HG02759 (cell line): ENCODE measurements at regions not wholly inside any gene's neighbourhood (a gene's known extent, or its start where the extent isn't known, plus 50 kb on each side); places are given as distances from the start of the nearest gene placed in this dataset.
"Not testable (repeated sequence)": the region's sequence is repeated elsewhere in the genome, so short reads cannot be mapped to it uniquely, and the experiment has no call there.

Source experiments
- ATAC-seq: cut with Tn5 transposase; IDR thresholded peaks from one replicate; pipeline ENCODE4 v1.9.1; 2021; ENCODE audit warnings: mild to moderate bottlenecking, moderate library complexity; ENCODE audit not compliant: unreplicated experiment

DNA sequence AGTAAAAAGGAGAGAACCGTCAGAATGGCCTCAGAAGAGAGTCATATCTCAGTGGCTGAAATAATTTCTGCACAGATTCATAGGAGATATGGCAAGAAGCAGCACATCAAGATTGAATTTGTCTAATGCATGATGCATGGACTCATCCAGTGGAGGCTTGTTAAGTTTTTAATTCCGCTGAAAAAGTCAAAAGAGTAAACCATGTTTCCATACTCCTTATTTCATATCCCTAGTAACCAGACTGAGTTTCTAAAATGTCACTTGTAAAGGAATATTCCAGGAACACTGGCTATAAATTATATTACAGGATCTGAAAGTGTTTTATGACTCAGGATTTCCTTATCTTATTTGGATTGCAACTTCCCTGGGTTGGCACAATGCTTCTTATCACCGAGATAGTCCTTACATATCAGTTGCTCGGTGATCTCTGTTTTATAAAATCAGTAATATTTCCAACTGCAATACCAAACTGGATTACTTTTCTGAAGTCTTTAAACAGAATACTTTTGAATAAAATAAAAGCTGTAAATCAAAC lies 180.2 kb upstream of the TSC22D1 start:
- ATAC-seq, result no peak

DNA sequence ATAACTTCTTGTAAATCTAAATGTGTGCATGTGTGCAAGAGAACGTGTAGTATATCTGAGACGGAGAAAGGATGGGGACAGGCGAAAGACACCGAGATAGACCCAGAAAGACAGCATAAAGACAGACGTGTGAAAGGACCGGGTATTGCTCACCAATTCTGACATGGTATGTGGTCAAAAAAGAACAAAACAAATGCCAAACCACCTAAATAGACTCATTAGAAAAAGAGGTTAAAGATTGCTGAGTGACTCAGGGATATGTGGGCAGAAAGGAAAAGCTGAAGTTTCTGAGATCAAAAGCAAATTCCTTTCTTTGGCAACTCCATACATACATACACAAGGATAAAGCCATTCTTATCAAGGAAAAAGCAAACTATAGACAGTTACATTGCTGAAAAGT lies 179.7 kb upstream of the TSC22D1 start:
- no peak for ATAC-seq

DNA sequence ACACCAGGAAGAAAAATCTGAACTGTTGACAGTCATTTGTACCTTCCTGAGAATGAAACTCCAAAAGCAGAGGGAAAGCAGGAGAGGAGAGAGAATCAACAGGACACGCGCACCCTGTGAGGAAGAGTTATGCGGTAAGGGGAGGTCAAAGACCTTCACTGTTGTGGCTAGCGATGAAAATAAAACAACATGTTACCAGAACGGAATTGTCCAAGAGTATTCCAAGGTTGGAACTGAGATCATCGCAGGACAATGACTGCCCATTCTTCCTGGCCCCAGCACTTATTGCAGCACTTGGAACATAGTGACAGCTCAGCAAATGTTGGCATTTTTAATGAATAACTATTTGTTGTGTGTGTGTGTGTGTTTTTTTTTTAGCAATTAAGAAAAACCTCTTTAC lies 176.0 kb upstream of the TSC22D1 start:
- no peak for ATAC-seq

DNA sequence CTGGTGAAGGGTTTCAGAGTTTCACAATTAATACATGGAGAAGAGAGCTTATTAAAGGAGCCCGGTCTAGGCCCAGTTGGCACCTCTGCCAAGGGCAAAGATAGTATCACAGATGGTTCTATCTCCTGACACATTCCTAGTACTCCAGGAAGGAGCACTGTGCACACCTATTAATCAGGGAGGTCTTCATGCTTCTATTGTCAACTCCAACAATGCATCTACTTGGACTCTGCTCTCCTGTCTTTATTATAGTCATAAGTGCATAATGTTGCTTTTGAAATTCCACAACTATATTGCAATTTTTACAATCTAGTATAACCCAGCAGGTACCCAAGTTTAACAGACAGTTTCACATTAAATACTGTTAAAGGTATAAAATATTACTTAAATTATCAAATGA lies 174.5 kb upstream of the TSC22D1 start:
- ATAC-seq, result no peak

DNA sequence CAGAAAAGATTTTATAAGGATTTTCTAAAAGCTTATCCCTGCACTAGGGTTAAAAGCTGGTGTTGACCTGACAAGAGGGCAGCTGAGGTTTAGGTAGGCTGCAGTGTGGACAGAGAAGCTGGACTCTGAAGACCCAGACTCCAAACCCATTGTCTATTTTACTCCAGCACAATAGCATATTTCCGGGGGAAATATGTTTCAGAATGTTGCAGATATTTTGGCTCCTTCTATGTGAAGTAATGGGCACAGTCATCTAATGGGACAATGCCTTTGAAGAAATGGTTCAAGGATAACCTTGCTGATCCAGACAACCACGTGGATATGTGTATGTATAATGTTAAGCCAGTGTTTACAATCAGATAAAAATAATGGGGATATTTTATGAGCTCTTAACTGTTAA lies 173.8 kb upstream of the TSC22D1 start:
- no peak for ATAC-seq

DNA sequence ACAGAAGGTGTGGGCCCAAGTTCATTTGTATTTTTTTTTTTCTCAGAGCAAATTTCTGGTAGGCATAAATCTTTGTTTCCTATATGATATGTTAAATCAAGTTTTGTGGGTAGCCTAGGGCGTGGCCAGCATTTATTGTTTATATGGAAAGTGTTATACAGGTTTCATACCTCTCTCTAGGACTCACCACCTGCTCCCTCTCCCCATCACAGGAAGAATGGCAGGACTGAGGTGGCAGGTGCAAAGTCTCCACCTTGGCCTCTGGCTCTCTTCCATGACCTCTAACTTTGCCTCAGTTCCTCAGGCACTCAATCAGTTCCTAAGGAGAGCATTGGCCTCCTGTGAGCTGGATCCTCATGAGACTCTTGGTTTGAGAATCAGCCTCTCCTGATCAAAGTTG lies 172.3 kb upstream of the TSC22D1 start:
- no peak for ATAC-seq

DNA sequence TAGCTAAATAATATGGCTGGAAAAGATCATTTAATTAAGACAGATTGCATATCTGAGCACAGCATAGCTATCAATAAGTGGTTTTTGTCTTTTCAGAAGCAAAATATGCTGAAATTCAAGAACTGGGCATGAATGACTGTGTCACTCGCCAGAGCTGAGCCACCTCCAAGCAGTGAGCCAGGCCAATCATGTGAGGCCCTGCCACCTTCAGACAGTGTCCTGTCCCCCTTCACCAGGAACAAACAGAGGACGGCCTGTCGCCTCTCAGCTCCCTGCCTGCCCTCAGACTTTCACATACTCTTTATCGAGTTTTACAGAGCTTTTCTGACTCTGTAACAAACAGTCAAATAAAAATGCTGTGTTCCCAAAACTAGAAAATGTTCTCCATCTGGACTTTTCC lies 171.0 kb upstream of the TSC22D1 start:
- ATAC-seq, result no peak

DNA sequence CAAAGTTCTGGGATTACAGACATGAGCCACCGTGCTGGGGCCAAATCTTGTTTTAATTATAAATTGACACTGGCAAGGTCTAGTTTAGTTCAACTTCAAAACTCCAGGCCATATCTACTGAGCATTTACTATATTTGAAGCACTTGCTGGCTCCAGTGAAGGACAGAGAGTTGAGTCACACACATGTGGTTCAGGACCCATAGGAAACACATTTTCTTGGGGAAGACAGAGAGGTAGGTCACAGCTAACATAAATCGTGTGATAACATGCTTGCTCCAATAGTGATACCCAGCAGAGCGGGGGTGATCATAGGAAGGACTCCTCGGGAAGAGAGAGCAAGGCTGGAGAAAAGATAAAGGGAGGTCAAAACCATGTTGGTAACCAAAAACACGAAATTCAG lies 170.6 kb upstream of the TSC22D1 start:
- no peak for ATAC-seq

DNA sequence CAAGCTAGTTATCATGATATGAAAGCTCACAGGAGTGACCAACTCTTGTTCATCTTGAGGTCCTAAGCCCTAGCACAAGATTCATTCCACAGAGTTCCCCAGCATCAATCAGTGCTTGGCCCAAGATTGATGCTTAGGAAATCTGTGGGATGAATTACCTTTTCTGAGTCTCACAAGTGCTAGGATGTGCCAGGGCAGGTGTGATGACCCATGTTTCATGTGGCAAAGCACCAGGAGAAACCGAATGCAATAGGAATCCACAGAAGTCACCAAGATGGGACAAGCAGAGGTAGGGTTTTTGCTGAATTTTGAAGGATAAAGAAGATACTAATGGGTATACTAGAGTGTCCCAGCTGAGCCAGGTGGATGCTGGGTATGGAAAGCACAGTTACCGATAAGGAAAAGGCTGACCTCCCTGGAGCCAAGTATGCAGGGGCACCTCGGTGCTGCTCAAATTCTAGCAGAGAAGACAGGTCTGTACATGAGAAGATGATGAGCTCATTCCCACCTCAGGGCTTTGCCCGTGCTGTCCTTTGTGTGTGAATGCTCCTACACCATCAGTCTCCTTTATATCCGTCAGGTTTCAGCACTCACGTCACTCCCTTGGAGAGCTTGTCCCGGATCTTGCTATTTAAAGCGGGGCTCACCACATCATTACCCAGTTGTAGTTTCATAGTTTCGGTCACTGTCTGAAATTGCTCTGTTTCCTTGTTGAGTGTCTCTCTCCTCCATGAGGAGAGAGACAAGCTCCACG lies 168.9 kb upstream of the TSC22D1 start:
- no peak for ATAC-seq

DNA sequence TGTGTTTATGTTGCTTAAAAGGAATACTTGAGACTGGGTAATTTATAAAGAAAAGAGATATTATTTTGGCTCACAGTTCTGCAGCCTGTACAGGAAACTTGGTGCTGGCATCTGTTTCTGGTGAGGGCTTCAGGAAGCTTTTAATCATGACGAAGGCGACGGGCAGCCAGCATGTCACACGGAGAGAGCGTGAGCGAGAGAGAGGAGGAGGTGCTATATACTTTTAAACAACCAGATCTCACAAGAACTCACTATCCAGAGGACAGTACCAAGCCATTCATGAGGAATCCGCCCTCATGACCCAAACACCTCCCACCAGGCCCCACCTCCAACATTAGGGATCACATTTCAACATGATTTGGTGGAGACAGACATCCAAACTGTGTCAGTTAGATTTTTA lies 163.4 kb upstream of the TSC22D1 start:
- ATAC-seq, result no peak

DNA sequence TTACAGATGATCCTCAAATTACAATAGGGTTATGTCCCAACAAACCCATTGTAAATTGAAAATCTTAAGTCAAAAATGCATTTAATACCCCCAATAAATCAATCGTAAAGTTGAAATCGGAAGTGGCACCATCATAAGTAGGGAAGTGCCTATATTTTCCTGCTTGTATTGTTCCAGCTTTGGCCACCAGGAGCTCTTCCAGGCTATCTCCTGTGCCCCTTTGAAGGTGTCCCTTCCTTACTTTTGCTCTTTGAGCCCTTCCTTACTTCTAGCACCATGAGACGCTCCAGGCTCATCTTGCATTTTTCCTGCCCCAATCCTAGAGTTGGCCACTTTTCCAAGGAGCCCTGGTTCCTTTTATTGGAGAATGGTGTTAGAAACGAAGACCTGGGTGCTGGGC lies 163.0 kb upstream of the TSC22D1 start:
- no peak for ATAC-seq

DNA sequence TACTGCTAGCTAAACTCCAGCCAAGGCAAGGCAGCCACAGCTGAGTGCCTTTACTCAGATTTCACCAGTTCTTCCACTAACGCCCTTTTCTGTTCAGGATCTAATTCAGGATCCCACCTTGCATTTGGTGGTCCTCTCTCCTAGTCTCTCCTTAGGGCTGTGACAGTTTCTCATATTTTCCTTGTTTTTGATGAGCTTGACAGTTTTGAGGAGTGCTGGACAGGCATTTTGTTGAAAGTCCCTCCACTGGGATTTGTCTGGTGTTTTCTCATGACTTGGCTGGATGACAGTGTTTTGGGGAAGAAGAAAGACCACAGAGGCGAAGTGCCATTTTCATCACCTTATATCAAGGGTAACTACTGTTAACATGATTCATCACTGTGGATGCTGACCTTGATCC lies 162.3 kb upstream of the TSC22D1 start:
- ATAC-seq, result no peak

DNA sequence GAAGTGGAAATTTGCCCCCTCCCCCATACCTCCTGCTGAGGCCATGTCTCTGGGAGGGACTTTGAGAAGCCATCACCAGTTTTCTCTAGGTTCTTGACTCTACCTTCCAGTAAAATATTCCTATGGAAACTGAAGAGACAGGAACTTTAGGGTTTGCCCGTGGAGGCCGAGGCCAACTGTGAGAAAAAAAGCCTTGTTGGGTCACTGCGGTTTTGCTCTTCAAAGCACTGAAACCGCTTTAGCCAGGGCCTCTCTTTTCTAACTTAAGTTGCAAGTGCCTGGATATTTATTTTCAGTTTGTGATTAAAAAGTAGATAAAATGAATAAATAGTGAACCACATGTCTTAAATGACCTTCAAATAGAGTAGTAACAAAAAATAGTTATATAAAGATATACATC lies 159.7 kb upstream of the TSC22D1 start:
- ATAC-seq, result no peak

DNA sequence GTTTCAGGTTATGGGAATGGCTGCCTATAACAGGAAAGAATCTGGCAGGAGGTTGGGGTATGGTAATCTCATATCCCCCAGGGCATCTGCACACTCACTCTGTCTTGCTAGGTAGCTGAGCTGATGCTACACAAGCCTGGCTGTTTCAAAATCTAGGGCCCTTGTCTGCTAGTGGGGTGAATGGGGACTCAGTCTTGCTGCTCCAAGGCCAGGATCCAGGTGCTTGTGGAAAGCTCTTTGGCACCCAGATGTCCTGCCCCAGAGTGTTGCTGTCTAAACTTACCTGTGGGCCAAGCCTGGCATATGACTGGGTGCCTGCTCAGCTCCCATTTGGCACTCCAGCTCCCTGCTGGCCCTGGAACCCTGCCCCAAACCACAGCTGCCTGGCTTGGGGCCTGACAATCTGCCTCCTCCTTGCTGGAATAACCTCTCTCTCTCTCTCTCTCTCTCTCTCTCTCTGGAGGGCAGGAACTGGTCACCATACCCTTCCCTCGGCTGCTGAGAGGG lies 158.1 kb upstream of the TSC22D1 start:
- no peak for ATAC-seq

DNA sequence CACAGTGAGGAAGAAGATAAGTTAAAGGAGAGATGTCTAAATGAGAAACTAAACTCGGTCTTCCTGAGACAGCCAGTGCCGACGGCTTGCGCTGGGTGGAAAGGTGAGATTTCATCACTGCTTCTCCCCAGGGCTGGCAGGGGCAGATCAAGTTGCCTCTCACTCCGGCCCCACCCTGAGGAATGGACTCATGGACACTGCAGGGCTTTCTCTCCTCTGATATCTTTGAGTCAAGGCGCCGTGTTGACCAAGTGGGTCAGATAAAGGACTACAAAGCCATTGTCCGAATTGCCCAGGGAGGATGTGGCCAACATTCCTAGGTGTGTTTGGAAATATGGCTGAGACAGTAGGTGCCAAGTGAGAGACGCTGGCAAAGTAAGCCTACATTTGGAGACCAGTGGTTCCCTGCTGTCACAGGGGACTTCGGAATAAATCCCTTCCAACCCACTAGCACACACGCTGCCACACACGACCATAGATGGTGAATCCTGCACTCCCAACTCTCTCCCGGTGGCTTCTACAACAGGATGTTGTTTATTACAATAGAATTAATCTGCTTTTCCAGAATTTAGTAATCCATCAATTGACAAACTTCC lies 156.5 kb upstream of the TSC22D1 start:
- no peak for ATAC-seq

DNA sequence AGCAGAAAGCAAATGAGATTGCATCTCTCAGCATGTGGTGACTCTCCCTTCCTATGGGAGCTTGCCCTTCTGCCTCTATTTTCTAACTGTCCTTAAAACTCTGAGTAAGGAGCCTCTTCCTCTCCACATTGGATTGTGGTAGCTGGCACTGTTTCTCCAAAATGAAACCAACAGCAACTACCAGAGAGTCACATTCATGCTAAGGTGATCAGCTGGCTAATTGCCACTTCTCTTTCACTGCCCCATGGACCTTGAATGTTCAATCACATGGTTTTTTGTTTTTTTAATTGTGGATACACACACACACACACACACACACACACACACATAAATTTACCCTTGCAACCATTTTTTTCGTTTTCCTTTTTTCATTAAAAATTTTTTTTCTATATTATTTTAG lies 154.7 kb upstream of the TSC22D1 start:
- ATAC-seq, result no peak

DNA sequence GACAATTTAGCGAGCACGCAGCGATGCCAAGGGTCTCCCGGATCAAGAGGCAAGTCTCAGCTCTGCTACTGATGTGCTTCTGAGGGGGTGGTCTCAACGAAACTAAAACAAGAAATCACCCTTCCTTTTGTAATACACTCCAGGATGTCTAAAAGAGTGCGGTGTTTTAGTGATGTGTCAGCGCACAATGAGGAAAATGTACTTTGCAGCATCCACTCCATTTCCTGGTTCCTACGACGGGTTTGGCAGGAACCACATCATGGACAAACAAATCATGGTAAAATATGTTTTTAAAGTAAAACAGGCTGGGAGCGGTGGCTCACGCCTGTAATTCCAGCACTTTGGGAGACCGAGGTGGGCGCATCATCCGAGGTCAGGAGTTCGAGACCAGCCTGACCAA lies 154.0 kb upstream of the TSC22D1 start:
- ATAC-seq, result no peak

DNA sequence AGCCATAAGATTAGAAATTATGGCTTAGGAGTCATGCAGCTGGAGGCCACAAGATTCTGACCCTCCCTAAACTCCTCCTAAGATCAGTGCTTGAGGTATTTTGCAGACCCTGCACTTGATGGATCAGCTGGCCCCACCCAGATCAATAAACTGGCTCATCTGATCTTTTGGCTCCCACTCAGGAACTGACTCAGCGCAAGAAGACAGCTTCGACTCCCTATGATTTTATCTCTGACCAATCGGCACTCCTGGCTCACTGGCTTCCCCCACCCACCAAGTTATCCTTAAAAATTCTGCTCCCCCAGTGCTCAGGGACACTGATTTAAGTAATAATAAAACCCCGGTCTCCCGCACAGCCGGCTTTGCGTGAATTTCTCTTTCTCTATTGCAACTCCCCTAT lies 151.5 kb upstream of the TSC22D1 start:
- ATAC-seq, result not testable (repeated sequence)

DNA sequence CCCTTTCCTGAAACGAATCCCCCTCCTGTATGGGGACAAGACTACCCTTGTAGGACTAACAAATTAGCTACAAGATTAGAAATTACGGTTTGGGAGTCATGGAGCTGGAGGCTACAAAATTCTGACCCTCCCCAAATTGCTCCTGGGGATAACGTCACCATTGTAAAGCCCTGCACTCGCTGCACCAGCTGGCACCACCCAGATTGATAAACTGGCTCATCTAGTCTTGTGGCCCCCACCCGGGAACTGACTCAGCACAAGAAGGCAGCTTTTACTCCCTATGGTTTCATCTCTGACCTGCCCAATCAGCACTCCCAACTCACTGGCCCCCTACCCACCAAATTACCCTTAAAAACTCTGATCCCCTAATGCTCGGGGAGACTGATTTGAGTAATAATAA lies 150.6 kb upstream of the TSC22D1 start:
- ATAC-seq, result no peak

DNA sequence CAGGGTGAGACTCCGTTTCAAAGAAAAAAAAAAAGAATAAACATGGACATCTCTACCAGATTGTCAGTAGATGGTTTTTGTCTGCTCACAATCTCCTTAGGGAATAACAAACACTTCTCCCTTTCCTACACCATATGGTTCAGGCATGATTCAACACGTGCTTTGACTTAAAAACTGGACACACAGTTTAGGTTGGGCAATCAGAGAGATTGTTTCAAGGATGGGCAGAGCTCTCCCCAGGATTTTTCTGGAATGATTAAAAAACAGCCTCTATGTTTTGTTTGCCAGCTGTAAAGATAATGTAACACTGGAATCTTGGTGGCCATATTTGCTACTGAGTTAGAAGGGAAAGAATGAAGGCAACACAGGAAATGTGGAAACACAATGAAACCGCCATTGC lies 150.1 kb upstream of the TSC22D1 start:
- no peak for ATAC-seq

DNA sequence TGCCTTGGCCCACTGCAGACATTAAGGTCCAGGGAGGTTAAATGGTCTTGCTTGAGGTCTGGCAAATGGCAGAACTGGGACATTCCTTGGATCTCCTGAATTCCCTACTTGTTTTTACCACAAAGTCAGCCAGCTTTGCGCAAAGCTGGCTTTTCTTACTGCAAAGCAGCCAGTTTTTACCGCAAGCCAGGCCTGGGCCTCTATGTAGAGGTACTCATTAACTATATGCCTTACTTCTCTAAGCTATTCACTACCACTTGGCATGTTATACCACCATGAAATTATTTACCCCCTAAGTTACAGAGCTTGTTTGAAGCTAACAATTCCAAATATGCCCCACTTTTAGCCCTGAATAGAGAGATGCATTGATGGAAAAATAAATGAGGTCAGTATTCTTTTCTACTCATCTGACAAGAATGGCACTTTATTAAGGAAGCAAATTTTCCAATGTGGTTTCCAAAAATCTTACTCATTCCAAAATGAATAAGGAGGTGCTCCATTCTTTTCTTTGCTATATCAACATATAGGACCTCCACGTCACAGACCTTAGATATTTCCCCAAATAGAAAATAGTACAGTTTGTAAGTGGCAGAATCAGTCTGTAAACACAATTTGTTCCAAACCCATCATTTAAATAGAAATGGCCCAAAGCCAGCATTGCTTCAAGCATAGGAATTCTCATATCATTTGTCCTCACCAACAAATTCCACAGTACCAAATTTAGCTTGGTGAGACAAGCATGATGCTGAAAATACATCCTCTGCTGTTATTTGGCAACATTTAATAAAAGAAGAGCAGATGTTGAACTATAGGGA lies 143.9 kb upstream of the TSC22D1 start:
- ATAC-seq, result no peak

DNA sequence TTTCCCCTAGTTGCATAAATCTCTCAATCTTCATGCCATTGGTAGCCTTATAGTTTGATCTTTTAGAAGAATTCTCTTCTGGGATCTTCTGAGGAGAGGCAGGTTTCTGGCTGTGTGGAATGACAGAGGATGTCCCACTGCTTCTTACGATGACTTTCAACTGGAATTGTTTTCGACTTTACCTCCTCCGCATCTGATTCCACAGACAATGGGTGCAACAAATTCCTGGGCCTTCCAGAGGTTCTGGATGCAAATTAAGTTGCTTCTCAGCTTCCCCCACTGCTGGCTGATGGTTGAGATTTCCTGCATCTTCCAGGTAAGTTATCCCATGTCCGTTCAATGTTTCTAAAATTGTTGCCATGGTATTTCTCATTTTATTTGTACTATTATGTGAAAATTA lies 142.3 kb upstream of the TSC22D1 start:
- ATAC-seq, result no peak
